Fibroblast of the aortic adventitia (primary cell): ENCODE measurements at regions not wholly inside any gene's neighbourhood (a gene's known extent, or its start where the extent isn't known, plus 50 kb on each side); places are given as distances from the start of the nearest gene placed in this dataset.

Experiments
- DNase-seq: peaks from one replicate; pipeline ENCODE4 v3.0.0-alpha.2; 2010; ENCODE audit warnings: low read depth
- H3K4me3 ChIP-seq: 2 replicates; pipeline ENCODE4 v1.5.1; 2011; ENCODE audit warnings: low read depth, mild to moderate bottlenecking, control low read depth, low read length, moderate library complexity
- TF ChIP-seq, protein P1 (sequence below): IDR thresholded peaks from 2 replicates; pipeline ENCODE4 v1.5.1; 2011; ENCODE audit warnings: mild to moderate bottlenecking, low read length, control low read depth, inconsistent platforms; ENCODE audit not compliant: insufficient read depth

DNA sequence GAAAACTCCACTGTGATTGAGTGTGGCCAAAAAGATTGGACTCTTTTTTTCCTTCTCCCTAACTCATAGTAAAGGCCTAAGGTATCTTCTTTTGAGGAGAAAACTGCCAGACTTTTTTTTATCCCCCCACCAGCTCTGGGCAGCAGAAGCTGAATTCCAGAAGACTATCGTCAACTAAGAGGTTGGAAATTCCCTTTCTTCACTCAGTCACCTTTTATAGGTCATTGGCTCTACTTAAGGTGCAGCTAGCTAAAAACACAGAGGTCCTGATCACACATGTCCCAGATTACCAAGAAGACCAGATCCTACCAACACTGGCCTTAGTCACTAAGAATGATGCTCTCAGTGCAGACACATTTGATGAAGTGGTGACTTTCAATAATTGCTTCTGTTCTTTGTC is 1441.2 kb downstream of the PLA2G4A start:
- TF ChIP-seq, protein P1, sequence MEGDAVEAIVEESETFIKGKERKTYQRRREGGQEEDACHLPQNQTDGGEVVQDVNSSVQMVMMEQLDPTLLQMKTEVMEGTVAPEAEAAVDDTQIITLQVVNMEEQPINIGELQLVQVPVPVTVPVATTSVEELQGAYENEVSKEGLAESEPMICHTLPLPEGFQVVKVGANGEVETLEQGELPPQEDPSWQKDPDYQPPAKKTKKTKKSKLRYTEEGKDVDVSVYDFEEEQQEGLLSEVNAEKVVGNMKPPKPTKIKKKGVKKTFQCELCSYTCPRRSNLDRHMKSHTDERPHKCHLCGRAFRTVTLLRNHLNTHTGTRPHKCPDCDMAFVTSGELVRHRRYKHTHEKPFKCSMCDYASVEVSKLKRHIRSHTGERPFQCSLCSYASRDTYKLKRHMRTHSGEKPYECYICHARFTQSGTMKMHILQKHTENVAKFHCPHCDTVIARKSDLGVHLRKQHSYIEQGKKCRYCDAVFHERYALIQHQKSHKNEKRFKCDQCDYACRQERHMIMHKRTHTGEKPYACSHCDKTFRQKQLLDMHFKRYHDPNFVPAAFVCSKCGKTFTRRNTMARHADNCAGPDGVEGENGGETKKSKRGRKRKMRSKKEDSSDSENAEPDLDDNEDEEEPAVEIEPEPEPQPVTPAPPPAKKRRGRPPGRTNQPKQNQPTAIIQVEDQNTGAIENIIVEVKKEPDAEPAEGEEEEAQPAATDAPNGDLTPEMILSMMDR = no peak
- DNase-seq = no peak
- H3K4me3 ChIP-seq = no peak overlapping the region

DNA sequence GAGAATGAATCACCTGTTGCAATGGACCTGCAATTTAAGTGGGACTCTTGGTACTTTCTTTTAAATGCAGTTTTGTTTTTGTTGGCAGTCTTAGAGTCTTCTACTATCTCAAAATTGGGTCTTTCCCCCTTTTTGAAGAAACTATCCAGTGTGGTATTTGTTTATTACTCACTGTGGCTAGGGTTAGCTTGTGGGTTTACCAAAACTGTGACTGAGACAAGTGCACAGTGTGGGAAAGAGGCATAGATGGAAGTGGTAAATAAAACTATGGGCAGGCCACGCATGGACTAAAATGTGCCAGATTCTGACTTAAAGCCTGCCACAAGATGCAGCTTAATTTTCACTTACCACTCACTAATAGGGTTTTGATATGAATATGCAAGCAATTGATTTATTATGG is 1441.7 kb downstream of the PLA2G4A start:
- DNase-seq = no peak

DNA sequence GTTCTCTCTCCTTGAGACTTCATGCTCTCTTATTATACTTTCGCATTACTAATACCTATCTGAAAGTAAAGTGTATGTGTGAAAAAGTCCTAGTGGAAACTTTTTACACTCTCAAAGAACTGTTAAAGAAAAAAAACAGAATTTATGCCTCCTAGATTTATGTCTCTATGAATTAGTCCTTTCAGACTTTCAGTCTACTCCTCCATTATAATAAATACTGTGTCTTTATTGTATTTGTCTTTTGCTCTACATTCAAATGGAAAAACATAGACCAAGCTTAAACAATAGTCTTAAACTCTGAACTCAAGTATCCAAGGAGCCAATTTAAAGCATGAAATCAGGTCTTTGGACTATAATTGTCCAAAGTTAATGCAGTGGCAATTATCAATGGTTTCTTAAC is 1449.0 kb downstream of the PLA2G4A start:
- TF ChIP-seq, protein P1 = no peak
- no peak overlapping the region for H3K4me3 ChIP-seq
- DNase-seq = no peak

More for the DNA sequence above, 1441.7 kb downstream of the PLA2G4A start:
- H3K4me3 ChIP-seq = no peak overlapping the region
- TF ChIP-seq, protein P1 = no peak

DNA sequence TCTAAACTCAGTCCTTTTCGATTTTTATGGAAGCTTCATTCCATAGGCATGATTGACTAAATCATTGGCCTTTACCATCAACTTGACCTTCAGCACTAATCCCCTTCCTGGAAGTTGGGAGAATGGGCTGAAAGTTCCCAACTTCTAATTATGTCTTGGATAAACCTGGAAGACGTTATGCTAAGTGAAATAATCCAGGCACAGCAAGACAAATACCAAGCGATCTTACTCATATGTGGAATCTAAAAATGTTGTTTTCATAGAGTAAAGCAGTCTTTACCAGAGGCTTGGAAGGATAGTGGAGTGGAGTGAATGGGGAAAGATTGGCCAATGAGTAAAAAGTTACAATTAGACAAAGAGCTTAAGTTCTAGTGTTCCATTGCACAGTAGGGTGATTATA is 1453.2 kb downstream of the PLA2G4A start:
- TF ChIP-seq, protein P1 = no peak
- no peak overlapping the region for H3K4me3 ChIP-seq
- DNase-seq = peak; percentile 2

DNA sequence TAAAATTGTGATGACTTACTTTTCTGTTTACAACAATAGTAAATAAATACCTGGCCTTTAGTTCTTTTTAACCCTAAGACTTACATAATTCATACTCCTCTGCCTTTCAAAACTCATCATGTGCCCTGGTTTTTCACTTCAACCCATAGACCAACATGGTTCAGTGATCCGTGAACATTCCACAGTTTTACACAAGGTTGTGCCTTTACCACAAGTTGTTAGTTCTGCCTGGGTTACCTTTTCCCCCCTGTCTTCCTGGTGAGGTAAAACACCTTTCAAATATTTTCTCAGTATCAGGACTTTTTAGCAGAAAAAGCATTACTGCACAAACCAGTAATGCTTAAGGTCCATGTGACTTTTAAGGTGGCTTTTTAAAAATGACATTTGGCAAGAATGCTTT is 1466.4 kb downstream of the PLA2G4A start:
- DNase-seq = no peak
- TF ChIP-seq, protein P1 = no peak
- no peak overlapping the region for H3K4me3 ChIP-seq

DNA sequence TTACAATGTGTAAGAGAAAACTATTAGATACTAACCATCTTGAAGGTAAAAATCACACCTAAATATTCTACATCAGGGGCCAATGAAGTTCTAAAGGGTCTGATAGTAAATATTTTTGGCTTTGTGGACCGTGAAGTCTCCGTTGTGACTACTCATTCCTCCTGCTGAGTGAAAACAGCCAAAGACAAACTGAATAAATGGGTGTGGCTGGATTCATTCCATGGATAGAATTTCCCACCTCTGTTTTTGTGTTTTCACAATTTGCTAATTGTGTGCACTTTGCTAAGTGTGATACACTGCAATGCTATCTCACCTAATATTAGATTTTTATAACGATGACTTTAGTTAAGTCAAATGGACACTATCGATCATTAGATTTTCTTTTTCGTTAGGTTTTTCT is 1474.0 kb downstream of the PLA2G4A start:
- no peak for DNase-seq
- H3K4me3 ChIP-seq = no peak overlapping the region
- TF ChIP-seq, protein P1 = no peak

DNA sequence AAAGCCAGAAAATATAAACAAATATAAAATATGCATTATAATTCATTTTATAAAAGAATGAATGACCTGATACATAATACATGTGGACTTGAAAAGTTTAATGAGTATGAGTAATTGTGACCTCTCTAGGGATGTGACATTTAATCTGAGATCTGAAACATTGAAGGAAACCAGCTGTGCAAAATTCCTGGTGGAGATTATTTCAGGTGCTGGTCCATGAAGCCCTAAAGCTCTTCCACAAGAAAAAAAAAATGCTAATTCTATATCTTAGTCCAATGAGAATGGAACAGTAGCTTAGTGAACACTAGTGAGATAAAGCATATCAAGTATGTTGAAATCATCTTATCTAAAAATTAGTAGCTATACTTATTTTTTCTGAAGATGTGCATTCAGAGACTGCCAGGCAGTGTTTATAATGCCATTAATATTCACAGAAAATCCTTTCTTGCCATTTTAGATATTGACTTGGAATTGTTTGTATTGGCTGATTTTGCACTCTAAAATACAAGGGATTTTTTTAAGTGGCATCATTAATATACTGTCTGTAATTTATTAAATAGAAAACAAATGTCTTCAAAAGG is 1485.9 kb downstream of the PLA2G4A start:
- no peak overlapping the region for H3K4me3 ChIP-seq
- DNase-seq = no peak
- TF ChIP-seq, protein P1 = no peak
